HG03135 (cell line): ENCODE measurements at regions not wholly inside any gene's neighbourhood (a gene's known extent, or its start where the extent isn't known, plus 50 kb on each side); places are given as distances from the start of the nearest gene placed in this dataset.

ENCODE experiments used
- ATAC-seq: cut with Tn5 transposase; IDR thresholded peaks from one replicate; pipeline ENCODE4 v1.9.1; 2021; ENCODE audit warnings: mild to moderate bottlenecking, moderate library complexity; ENCODE audit not compliant: unreplicated experiment

DNA sequence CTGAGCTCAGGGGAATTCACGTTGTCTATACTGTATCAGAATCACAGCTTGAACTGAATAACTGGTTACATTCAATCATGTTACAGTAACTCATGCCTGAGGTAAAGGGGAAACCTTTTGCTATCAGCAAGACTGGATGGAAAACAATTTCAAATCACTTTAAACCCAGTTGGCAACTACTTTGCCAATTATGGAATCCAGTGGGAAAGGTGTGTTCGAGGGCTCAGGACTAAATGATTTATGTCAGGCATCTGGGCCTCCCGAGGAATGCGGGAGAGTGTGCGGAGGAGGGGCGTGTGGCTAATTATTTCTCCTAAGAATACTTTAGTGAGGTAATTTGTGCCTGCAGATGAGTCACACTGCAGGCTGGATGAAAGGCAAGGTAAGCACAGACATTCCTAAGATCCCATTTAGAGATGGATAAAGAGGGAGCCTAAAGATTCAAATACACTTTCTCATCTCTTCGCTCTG is 100.1 kb downstream of the HRH4 start:
- ATAC-seq, result no peak

DNA sequence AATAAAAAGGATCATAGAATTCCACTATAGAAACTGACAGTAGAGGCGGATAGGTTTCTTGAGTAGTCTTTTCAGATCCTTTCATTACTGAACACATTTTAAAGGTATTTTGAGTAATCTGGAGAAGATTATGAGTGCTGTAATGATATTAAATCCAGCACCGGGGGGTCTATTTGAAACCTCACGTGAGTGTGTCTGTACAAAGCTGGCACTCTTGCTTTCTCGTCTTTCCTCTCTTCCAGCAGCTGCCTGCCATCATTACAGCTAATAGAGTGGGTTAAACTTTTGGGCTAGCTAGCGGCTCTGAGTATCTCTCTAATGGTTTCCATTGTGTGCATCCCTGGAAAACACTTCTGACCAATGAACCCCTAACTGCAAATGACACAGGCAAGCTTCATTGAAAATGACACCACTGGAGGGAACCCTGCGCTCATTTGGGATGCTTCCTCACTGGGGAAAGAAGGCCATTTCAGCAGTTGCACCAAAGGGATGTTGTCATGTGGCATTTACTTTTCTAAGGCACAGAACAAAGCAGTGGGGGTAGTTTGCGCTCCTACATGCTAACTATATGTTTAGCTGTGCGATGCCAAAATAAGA is 101.0 kb downstream of the HRH4 start:
- ATAC-seq, result no peak

DNA sequence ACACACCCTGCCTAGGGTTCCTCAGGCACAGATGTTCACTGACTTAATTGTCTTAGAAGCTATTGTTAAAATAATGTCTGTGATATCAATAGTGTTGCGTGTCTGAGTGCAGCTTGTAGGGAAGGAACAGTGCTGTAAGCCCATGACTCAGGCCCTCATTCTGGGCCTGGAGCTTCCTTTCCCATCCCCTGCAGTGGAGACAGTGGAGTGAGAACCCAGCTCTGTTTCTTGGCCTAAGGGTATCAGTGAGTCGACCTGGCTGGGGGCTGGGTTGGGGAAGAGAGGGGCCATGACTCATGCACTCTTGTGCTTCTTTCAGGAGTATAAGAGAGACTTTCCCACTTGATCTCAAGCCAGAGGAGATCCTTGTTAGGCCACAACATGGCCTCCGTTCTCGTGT is 106.8 kb downstream of the HRH4 start:
- ATAC-seq, result no peak

DNA sequence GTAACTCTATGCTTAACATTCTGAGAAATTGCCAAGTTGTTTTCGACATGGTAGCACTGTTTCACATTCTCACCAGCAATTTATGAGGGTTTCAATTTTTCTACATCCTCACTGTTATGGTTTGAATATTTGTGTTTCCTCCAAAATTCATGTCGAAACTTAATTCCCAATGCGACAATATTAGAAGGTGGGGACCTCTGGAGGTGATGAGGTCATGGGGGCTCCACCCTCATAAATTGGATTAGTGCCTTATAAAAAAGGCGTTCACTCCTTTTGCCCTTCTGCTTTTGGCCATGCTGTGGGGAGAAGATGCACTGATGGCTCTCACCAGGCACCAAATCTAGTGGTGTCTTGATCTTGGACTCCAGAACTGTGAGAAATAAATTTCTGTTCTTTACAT is 110.3 kb downstream of the HRH4 start:
- no peak for ATAC-seq

DNA sequence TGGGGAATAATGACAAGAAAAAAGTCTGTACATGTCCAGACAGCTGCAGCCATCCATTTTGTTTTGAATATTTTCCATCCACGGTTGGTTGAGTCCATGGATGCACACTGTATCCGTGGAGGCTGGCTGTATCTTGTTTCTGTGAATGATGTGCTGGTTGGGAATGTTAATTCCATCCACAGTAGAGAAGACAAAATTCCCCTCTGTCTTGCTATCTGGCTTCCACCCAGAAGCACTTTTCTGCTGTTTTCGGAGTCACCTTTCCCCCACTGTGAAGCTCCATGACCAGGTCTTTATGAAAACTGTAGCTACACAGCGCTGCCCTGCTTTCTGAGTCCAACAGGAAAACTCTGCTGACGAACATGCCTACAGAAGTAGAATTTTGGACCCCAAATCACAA is 122.3 kb downstream of the HRH4 start:
- ATAC-seq, result no peak

DNA sequence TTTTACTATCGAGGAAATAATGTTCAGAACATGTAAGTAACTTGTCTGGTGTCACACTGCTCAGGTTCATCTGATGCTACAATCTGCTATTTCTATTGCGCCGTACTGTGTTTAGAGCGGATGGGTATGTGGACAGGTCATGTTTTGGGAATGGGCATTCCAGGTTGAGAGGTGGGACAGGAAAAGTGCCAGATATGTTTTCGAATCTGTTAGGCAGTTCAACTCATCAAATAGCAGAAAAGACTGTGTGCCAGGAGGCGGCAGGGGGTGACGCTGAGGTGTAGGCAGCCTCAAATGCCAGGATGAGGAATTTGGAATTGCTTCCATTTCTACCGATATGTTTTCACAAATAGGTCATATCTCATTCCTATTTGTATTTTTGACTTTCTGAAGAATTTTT is 123.8 kb downstream of the HRH4 start:
- no peak for ATAC-seq

DNA sequence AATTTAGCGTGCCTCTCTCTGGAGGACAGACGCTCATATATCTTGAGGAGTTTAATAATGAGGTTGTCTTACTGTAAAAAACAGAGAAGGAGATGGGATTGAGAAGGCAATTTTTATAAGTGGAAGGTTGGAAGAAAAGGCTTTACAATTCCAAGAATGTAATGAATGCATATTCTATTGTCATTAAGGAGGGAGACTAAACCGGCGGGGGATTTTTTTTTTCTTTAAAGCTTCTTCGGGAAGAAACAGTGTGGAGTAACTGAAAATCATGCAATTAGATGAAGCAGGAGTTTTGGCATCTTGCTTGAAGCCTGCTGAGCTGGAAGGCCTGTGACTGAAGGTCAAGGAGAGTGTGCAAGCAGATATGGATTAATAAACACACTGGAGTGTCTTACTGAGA is 124.4 kb downstream of the HRH4 start:
- ATAC-seq, result no peak

DNA sequence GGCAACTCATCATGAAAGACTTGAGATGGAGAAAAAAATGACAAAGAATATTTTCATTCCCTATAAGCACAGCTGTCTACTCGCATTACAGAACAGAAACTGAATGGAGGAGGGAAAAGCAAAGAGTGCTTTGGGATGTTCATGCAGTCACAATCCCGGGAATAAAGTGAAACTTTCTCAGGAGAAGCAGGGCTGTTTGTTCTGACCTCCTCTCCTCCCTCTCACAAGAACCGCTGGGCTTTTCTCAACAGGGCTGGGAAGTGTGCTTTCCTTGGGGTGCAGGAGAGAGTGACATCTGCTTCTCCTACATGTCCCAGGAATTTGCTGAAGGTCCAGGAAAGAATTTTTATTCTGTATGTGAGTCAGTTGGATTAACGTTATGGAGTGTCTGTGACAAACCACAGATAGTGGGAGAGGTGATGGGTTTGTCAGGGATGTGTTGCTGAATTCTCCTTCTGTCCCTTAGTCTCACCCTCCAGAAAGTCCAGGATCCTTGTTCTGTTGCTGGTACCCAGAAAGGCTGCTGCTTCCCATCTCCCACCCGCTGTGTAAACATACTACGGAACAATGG is 125.6 kb downstream of the HRH4 start:
- no peak for ATAC-seq

DNA sequence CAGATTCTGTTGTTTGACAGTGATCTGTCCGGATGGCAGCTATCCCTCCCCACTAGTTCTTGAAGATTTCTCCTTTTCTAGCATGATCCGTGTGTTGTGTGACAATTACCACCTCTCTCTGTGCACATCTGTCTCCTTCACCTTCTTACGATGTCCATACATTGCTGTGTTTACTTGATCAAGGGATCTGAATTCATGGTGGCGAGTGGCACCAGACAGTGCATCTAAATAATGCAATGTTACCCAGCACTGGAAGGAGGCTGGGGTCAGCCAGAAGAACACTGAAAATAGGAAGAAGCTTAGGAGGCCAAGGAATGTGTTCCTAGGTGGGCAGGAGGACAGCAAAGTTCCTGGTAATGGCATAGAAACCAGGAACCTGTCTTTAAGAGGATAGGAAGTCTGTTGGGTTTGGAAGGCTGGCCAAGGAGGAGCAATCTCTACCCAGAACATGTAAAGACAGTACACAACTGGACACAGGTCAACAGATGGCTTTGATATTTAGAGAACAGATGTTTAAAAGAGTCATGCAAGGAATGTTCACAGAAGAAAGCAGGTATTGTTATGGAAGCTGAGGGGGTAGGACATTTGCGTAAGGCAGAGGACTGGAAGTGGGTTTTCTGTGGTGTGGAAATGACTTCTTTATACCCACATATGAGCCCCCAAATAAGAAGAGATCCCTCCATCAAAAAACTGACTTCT is 126.4 kb downstream of the HRH4 start:
- no peak for ATAC-seq

DNA sequence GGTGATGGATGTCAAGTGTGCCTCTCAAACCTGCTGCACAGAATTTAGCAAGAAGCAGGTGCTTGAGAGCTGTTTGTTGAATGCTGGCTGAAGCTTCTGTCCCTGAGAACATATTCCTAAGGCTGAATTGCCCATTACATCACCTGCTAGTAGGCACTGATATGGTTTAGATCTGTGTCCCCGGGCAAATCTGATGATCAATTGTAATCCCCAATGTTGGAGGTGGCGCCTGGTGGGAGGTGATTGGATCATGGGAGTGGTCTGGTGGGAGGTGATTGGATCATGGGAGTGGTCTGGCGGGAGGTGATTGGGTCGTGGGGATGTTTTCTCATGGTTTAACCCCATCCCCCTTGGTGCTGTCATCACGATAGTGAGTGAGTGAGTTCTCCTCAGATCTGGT is 128.0 kb downstream of the HRH4 start:
- ATAC-seq, result no peak

DNA sequence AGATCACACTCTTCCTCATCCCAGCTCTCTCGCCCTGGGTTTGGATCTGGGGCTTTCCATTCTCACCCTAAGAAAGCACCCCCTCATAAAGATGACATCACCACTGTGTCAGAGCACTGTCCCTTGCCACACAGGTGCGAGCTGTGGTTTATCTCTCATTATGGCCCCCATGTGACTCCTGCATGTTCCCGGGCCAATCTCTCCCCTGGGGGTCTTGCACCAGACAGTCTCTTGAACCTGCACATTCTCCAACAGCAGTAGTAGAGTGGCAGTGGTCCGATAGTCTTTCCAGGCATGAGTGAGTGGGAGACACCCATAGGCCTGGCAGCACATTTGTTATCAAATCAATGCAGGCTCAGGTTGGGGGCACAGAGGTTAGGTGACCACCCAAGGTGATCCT is 130.5 kb downstream of the HRH4 start:
- no peak for ATAC-seq

DNA sequence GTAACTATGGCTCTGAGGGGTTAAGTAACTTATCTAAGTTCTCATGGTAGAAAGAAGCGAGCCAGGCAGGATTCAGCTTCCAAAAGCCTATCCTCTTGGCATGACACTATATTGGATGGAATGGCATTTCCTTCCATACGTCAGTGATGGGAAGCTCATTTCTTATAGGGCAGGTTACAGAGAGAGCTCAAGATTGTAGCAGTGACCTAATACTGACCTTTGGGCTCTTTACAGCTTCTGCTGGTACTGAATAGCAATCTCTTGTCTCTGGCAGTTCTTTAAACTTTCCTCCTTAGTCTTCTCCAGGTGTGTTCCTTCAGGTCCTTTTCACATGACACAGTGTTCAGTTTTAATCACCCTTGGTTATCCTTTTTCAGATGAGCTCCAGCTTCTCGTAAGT is 133.0 kb downstream of the HRH4 start:
- no peak for ATAC-seq

DNA sequence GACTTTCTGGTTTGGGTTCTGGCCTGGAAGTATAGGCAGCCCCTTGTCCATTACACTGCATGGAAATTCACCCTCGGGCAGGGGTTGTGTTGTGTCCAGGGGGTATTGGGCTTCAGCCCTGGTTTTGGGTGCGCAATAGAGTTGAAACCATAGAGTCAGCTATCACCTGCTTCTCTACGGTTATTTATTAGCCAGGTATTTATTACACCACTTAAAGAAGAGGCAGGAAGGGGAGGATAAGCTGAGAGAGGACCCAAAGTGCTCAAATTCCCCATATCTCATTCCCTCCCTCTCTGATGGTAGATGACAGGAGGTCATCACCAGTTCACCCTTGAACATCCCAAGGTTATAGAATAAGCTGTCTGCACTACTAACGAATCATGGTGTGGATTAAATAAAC is 133.4 kb downstream of the HRH4 start:
- no peak for ATAC-seq

DNA sequence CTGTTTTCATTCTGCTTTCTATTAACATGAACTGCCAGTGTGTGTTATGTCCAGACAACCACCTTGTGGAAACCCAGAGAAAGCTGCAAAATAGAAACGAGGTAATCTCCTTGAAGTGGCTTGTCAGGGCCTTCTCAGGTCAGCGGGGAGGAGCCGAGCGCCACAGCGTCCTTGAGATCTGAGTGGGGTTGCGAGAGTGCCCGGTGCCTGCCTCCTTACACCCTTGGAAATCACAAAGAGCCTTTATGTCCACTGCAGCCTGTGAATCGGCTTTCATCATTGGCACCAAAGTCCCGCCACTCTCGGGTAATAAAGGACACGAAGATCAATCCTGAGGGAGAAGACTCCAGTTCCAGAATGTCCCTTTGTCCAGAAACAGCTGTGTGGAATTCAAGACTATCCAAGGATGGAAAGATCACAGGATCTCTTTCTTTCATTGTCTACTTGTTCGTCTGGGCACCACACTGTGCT is 135.2 kb downstream of the HRH4 start:
- no peak for ATAC-seq

DNA sequence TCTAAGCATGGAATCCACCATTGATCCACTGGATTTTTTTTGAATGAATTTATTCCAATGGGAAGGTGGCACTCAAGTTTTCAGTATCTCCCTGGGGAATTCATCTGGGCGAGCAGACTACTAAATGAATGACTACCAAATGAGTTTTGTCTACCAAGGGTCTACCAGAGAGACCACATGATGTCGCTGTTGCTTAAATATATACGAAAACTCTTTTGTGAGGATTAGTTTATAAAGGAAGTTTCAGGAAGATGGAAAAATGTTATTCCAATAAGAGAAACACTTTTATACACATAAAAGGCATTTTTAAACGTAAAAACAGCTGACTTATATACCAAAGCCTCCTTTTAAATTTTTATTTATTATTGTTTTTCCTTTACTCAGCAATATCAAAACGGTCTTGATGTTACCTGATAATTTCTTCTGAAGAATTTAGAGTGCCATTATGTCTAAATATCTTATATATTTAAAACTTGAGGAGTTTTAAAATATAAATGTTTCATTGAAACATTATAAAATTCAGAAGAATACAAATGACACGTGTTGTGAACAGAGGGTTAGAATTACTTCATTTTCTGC is 139.7 kb downstream of the HRH4 start:
- no peak for ATAC-seq

DNA sequence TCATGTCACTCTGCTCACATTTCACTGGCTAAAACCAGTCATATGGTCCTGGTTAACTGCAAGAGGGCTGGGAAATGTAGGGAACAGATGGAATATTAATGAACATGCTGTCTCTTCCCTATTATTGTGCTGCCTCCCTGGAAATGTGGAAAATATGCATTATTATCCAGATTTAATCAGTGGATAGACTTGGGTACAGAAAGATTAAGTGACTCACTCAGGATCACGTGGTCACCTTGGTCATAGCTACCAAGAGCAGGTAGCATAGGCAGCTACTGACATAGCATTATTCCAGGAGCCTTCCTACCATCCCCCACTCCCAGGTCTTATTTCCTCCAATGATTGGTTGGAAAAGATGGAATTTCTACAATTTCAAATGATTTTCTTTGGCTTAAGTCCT is 141.1 kb downstream of the HRH4 start:
- ATAC-seq, result no peak

DNA sequence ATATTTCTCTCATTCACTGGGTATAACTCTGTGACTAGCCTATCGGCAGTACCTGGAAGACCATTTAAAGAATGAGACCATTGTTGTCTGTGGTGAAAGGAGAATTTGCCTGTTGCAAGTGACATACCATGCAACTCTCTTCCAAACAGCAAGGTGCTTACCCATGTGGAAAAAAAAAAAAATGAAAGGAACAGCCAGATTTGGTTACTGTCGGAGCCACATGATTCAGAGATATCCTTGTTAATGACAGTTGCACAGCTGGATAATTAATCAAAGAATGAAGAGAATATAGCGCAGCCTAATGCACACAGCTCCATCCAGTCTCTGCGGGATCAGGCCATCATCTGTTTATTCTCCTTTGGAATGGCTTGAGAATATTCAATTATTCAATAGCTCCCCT is 141.8 kb downstream of the HRH4 start:
- ATAC-seq, result no peak

DNA sequence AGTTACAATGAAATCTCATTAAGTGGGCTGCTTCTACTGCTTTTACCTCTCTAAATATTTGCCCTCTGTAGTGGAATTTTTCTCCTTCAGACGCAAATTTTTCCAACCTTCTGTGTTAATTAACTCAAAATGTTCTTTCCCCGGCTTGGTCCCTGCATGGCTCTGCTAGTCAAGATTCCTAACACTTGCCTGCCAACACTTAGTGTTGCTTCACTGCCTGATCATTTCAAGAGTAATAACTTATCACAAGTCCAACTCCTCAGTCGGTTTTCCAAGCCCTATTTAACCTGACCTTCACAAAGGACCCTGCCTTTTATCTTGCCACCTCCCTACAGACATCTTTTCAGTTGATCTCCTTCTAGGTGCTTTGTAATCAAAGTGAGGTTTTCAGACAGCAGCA is 142.7 kb downstream of the HRH4 start:
- no peak for ATAC-seq

DNA sequence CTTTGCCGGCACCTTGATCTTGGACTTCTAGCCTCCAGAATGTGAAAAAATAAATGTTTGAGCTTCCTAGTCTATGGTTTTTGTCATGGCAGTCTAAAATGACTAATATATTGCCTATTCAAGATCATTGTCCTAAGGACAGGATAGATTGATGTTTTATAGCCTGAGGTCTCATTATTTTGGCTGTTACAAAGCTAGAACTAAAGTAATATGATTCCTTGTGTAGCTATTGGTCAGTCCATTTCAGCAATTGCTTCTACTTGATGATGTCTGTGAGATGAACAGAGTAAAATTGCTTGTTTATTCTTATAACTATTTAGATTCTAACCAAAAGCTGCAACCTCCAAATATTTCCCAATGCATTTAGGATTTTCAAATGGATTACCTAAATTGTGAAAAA is 145.0 kb downstream of the HRH4 start:
- no peak for ATAC-seq

DNA sequence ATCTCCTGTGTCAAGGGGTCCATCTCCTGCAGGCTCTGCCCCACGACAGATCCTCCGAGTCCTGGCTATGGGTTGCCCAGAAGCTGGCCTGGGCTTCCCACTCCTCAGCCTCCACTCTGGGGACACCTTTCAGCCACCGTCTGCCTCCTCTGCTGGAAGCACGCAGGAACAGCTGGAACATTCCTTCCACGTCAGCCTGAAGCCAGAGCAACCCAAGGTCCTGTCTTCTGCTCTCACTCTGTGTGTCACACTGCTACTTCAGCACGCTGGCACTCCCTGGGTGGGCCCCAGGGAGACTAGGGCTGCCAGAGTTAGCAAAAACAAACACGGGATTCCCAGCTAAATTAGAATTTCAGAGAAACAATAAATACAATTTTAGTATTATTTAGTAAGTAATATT is 148.8 kb downstream of the HRH4 start:
- no peak for ATAC-seq

DNA sequence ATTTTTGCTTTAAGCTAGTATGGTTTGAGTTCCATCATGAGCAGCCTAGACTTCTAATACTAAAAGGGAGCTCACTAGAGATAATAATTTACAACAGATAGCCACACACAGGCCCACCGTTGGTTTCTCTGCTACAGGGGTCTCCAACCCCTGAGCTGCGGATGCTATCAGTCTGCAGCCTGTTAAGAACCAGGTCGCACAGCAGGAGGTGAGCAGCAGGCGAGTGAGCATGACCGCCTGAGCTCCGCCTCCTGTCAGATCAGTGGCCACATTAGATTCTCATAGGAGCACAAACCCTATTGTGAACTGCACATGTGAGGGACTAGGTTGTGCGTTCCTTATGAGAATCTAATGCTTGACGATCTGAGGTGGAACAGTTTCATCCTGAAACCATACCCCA is 150.6 kb downstream of the HRH4 start:
- ATAC-seq, result no peak
